ENCODE measurements at regions not wholly inside any gene's neighbourhood (a gene's known extent, or its start where the extent isn't known, plus 50 kb on each side); places are given as distances from the start of the nearest gene placed in this dataset.

GRCh38 chr7:17207220-17207619 is 91.2 kb upstream of the AHR start:
- Histone ChIP-seq H3K4me1 (ENCODE audit: control insufficient read depth in 1 of 2, insufficient read depth in 2 of 2, low read length in 2 of 2) (peaks cover 0 to 2% of the 10 kb centered on the region in 2 experiments; a peak in 2 of 4 replicates), H3K9me3 (ENCODE audit: control insufficient read depth in 1 of 2, insufficient read depth in 1 of 2, low read depth in 1 of 2, low read length in 2 of 2) (no peaks in the 10 kb centered on the region), H3K79me2 (ENCODE audit: insufficient read depth, low read length) (no peaks in the 10 kb centered on the region), H3K4me2 (ENCODE audit: low read length) (no peak overlapping the region), H3K36me3 (ENCODE audit: control insufficient read depth in 1 of 2, insufficient read depth in 2 of 2, low read length in 2 of 2) (no peaks in the 10 kb centered on the region), H2AFZ (ENCODE audit: low read depth, low read length, poor library complexity, severe bottlenecking) (no peak overlapping the region), H4K20me1 (ENCODE audit: insufficient read depth) (no peaks in the 10 kb centered on the region), H3K27me3 (ENCODE audit: insufficient read depth, low read length) (no peaks in the 10 kb centered on the region), H3K9me2 (ENCODE audit: insufficient read depth) (no peaks in the 10 kb centered on the region), H3K9ac (ENCODE audit: low read length) (no peak overlapping the region), H3K27ac (ENCODE audit: low read depth, low read length) (no peak overlapping the region), H3K4me3 (replicated peaks in 1 of 2; ENCODE audit: low read depth in 1 of 2, low read length in 2 of 2) (no peak overlapping the region)
- TF ChIP-seq CEBPB (IDR thresholded peaks at IDR 0.05; ENCODE audit: low read depth) = no peak
- no peak for TF ChIP-seq TCF7L2 (IDR thresholded peaks at IDR 0.05; ENCODE audit: borderline replicate concordance, extremely low read depth, insufficient read depth, insufficient read length)
- TF ChIP-seq SIN3A (IDR thresholded peaks at IDR 0.05; ENCODE audit: low read depth) = no peak
- TF ChIP-seq ZFX (IDR thresholded peaks at IDR 0.05) = no peak
- TF ChIP-seq FOSL1 (IDR thresholded peaks at IDR 0.05; ENCODE audit: low read depth) = no peak
- ChIA-PET POLR2A (no interaction called here), CTCF (no interaction called here), RAD21 (ENCODE audit: low non-redundant PET in 1 of 2, low total read pairs in 2 of 2, uncharacterized antibody in 2 of 2, unreplicated experiment in 2 of 2) (no interaction called here)
- ATAC-seq (no peak), DNase-seq (ENCODE audit: low read depth, low spot score) (no peak)
- BruUV-seq (replicated peaks) = no TSS peak
- intact Hi-C loops (cut with micrococcal nuclease) = no loop called here

- peaks cover 0 to 2% of the 10 kb centered on the region in 2 experiments; a peak in 2 of 4 replicates for H3K4me1 ChIP-seq (ENCODE audit: control insufficient read depth in 1 of 2, insufficient read depth in 2 of 2, low read length in 2 of 2)
- intact Hi-C loops (cut with micrococcal nuclease) = no loop called here
- no peaks in the 10 kb centered on the region for H3K27me3 ChIP-seq (ENCODE audit: insufficient read depth, low read length)
- DNase-seq (ENCODE audit: low read depth, low spot score) (no peak), ATAC-seq (no peak)
- no peak overlapping the region for H2AFZ ChIP-seq (ENCODE audit: low read depth, low read length, poor library complexity, severe bottlenecking)
- TF ChIP-seq ZBTB33 (IDR thresholded peaks at IDR 0.05; ENCODE audit: extremely low read depth, insufficient replicate concordance, low read length) (no peak), CTCF (IDR thresholded peaks at IDR 0.05 in 2 of 3, conservative IDR thresholded peaks at IDR 0.05 in 1 of 3; ENCODE audit: borderline replicate concordance in 1 of 3, insufficient read depth in 1 of 3, low read depth in 2 of 3, low read length in 2 of 3) (no peak), JUND (IDR thresholded peaks at IDR 0.05) (no peak)
- no peaks in the 10 kb centered on the region for H3K9me3 ChIP-seq (ENCODE audit: control insufficient read depth in 1 of 2, insufficient read depth in 1 of 2, low read depth in 1 of 2, low read length in 2 of 2)
- RAD21 ChIA-PET (ENCODE audit: low non-redundant PET in 1 of 2, low total read pairs in 2 of 2, uncharacterized antibody in 2 of 2, unreplicated experiment in 2 of 2) = no interaction called here
- no peak overlapping the region for H3K4me2 ChIP-seq (ENCODE audit: low read length)
- CTCF ChIA-PET = no interaction called here
- H3K27ac ChIP-seq (ENCODE audit: low read depth, low read length) = no peak overlapping the region
- BruUV-seq (replicated peaks) = no TSS peak
- no peak overlapping the region for H3K4me3 ChIP-seq (replicated peaks in 1 of 2; ENCODE audit: low read depth in 1 of 2, low read length in 2 of 2)
- H4K20me1 ChIP-seq (ENCODE audit: insufficient read depth) = no peaks in the 10 kb centered on the region
- H3K79me2 ChIP-seq (ENCODE audit: insufficient read depth, low read length) = no peaks in the 10 kb centered on the region
- POLR2A ChIA-PET = no interaction called here
- H3K36me3 ChIP-seq (ENCODE audit: control insufficient read depth in 1 of 2, insufficient read depth in 2 of 2, low read length in 2 of 2) = no peaks in the 10 kb centered on the region
- H3K9ac ChIP-seq (ENCODE audit: low read length) = no peak overlapping the region
- H3K9me2 ChIP-seq (ENCODE audit: insufficient read depth) = no peaks in the 10 kb centered on the region
These were observed 89.4 kb upstream of the AHR start for GRCh38 chr7:17209101-17209500.

Measured in HCT116 (cell line).